ENCODE measurements at regions not wholly inside any gene's neighbourhood (a gene's known extent, or its start where the extent isn't known, plus 50 kb on each side); places are given as distances from the start of the nearest gene placed in this dataset.

- TF ChIP-seq ZSCAN5A (CRISPR knock-in tag; IDR thresholded peaks at IDR 0.05; ENCODE audit: borderline replicate concordance) (no peak), ELF1 (CRISPR knock-in tag; IDR thresholded peaks at IDR 0.05) (no peak), MXI1 (IDR thresholded peaks at IDR 0.05; ENCODE audit: borderline replicate concordance, low read depth, low read length) (no peak), NCOA2 (CRISPR knock-in tag; IDR thresholded peaks at IDR 0.05) (no peak), DPF2 (CRISPR knock-in tag; IDR thresholded peaks at IDR 0.05; ENCODE audit: borderline replicate concordance, low read depth) (no peak), MEIS1 (CRISPR knock-in tag; IDR thresholded peaks at IDR 0.05; ENCODE audit: borderline replicate concordance) (no peak), ZUFSP (CRISPR knock-in tag; IDR thresholded peaks at IDR 0.05; ENCODE audit: borderline replicate concordance) (no peak), NRL (CRISPR knock-in tag; IDR thresholded peaks at IDR 0.05; ENCODE audit: borderline replicate concordance) (no peak)
Measured at GRCh38 chr4:66373268-66373667, 703.0 kb upstream of the EPHA5 start (continued).

- no TSS peak for BruUV-seq (replicated peaks)
- TF ChIP-seq ZNF780A (CRISPR knock-in tag; IDR thresholded peaks at IDR 0.05) (no peak), TMF1 (CRISPR knock-in tag; IDR thresholded peaks at IDR 0.05; ENCODE audit: low read depth) (no peak), KLF15 (CRISPR knock-in tag; IDR thresholded peaks at IDR 0.05; ENCODE audit: borderline replicate concordance) (no peak), PRDM10 (CRISPR knock-in tag; IDR thresholded peaks at IDR 0.05; ENCODE audit: low read depth) (no peak), UBTF (CRISPR knock-in tag; IDR thresholded peaks at IDR 0.05) (no peak), ZNF343 (CRISPR knock-in tag; IDR thresholded peaks at IDR 0.05) (no peak)
Measured at GRCh38 chr4:66372706-66373105, 702.4 kb upstream of the EPHA5 start.

More at GRCh38 chr4:66372706-66373105, 702.4 kb upstream of the EPHA5 start:
- ChIA-PET CTCF (ENCODE audit: low intra/inter-chr PET ratio, low total read pairs) (no interaction called here), POLR2A (no interaction called here)
- no peak overlapping the region for H3K9ac ChIP-seq (ENCODE audit: insufficient read depth, low read depth, low read length)
- no peaks in the 10 kb centered on the region for H3K4me1 ChIP-seq (ENCODE audit: insufficient read depth, low read length)
- ATAC-seq (no peak), FAIRE-seq (no peak), DNase-seq (ENCODE audit: low spot score) (no peak)
- H3K27me3 ChIP-seq (ENCODE audit: control insufficient read depth in 1 of 2, insufficient read depth in 2 of 2, low read length in 2 of 2): no peaks in the 10 kb centered on the region
- no peak overlapping the region for H2AFZ ChIP-seq (ENCODE audit: low read length)
- no peaks in the 10 kb centered on the region for H3K79me2 ChIP-seq (ENCODE audit: insufficient read depth, low read length)
- no peak overlapping the region for H3K4me2 ChIP-seq (ENCODE audit: low read depth, low read length)
- in situ Hi-C loops (cut with HindIII; ENCODE audit: extremely low pct_ligation_motif_present, low pct_unique_long_range_greater_than_20kb) (no loop called here), intact Hi-C loops (cut with micrococcal nuclease; ENCODE audit: unreplicated experiment) (no loop called here)
- H4K20me1 ChIP-seq (ENCODE audit: insufficient read depth, low read length): no peaks in the 10 kb centered on the region
- no peak overlapping the region for H3K27ac ChIP-seq (ENCODE audit: extremely low read length, insufficient read depth, low read length)
- no peaks in the 10 kb centered on the region for H3K36me3 ChIP-seq (replicated peaks in 1 of 2; ENCODE audit: control insufficient read depth in 1 of 2, insufficient read depth in 2 of 2, low read length in 2 of 2)
- no peaks in the 10 kb centered on the region; the same call in 1 of the 2 replicates for H3K9me3 ChIP-seq (ENCODE audit: low read length)
- 40% methylated on average over 6 of the region's 6 CpGs for WGBS (ENCODE audit: low lambda C conversion rate)
- no peak overlapping the region for H3K4me3 ChIP-seq (replicated peaks in 1 of 3; ENCODE audit: insufficient read depth in 1 of 3, low read depth in 2 of 3, low read length in 3 of 3)

All from HepG2 (cell line).